Hepatocyte (in vitro differentiated cells): ENCODE measurements at regions not wholly inside any gene's neighbourhood (a gene's known extent, or its start where the extent isn't known, plus 50 kb on each side); places are given as distances from the start of the nearest gene placed in this dataset.

Source experiments
- EZH2phosphoT487 ChIP-seq: fragments of 200-600 bp; sonication (generic); IDR thresholded peaks from one replicate; pipeline ENCODE4 v1.6.1; 2018; ENCODE audit warnings: antibody characterized with exemption, mild to moderate bottlenecking, low read depth, moderate library complexity; ENCODE audit not compliant: unreplicated experiment, severe bottlenecking
- TF ChIP-seq, protein P1 (sequence below): fragments of 200-600 bp; sonication (generic); IDR thresholded peaks from 2 replicates; pipeline ENCODE4 v1.5.1; 2016; ENCODE audit warnings: antibody characterized with exemption, mild to moderate bottlenecking; ENCODE audit not compliant: poor library complexity

GRCh38 chr12:28090835-28091234 lies 99.4 kb upstream of the CCDC91 start:
- TF ChIP-seq, protein P1, sequence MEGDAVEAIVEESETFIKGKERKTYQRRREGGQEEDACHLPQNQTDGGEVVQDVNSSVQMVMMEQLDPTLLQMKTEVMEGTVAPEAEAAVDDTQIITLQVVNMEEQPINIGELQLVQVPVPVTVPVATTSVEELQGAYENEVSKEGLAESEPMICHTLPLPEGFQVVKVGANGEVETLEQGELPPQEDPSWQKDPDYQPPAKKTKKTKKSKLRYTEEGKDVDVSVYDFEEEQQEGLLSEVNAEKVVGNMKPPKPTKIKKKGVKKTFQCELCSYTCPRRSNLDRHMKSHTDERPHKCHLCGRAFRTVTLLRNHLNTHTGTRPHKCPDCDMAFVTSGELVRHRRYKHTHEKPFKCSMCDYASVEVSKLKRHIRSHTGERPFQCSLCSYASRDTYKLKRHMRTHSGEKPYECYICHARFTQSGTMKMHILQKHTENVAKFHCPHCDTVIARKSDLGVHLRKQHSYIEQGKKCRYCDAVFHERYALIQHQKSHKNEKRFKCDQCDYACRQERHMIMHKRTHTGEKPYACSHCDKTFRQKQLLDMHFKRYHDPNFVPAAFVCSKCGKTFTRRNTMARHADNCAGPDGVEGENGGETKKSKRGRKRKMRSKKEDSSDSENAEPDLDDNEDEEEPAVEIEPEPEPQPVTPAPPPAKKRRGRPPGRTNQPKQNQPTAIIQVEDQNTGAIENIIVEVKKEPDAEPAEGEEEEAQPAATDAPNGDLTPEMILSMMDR = no peak
- TF ChIP-seq EZH2phosphoT487 = no peak
